ENCODE measurements at regions not wholly inside any gene's neighbourhood (a gene's known extent, or its start where the extent isn't known, plus 50 kb on each side); places are given as distances from the start of the nearest gene placed in this dataset.

DNA sequence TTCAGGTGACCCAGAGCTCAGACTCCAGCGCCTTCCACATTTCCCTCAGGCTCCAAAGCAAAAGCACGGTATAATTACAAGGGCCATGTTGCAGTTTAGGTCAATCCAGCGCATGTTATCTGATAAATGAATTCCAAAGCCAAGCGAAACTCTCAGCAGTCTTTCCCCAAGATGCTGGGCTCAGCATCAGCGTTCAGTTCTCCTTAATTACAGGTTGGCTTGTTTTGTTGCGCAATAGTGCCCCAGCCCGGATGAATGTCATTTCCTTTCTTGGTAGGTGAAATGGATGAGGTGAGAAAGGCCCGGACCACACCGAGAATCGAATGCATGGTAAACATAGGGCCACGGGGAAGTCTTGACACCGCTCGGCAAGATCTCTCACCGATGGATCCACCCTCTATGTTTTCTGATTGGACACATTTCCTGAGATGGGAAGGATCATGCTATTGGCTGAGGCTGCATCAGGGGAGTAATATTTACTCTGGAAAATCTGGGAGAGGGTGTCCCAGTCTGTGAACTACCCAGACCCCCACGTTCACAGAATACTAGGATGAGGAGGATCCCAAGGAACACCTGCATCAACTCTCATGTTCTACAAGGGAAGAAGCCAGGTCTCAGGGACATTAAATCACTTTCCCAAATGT, 221.2 kb upstream of the ANKRD55 start:
- no peak for DNase-seq

DNA sequence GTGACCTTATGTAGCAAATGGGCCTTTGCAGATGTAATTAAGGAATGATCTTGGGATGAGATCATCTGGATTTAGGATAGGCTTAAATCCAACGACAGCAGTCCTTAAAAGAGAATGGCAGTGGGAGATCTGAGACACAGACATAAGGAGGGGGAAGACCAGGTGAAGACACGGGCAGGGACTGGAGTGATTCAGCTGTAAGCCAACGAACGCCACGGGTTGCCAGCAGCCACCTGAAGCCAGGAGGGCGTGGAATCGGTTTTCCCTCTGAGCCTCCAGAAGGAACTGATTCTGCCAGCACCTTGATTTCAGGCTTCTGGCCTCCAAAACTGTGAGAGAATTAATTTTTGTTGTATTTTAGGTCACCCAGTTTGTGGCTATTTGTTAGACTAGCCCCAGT, 218.6 kb upstream of the ANKRD55 start:
- DNase-seq = no peak

GRCh38 chr5:56450766-56451165, 217.6 kb upstream of the ANKRD55 start:
- no peak for DNase-seq

GRCh38 chr5:56449071-56449640, 216.0 kb upstream of the ANKRD55 start:
- no peak for DNase-seq

DNA sequence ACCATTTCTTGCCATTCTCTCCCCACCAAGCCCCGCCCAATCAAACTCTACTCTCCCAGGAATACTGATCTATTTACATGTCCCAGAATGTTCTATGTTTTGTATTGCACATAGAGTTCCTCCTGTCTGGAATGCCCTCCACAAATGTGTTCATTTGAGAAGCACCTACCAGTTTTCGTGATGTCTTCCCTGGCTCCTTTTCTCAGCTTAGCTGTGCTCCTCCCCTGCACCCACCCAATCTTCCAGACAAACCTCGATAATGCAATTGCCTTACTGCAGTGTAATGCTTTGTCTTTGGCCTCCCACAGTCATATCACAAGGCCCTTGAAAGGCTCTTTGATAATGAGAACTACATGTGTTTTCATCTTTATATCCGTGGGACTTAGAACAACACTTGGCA, 214.5 kb upstream of the ANKRD55 start:
- no peak for DNase-seq

- DNase-seq = no peak
Measured at GRCh38 chr5:56447232-56447631, 214.1 kb upstream of the ANKRD55 start.

- no peak for DNase-seq
Measured at GRCh38 chr5:56446728-56447127, 213.6 kb upstream of the ANKRD55 start.

DNA sequence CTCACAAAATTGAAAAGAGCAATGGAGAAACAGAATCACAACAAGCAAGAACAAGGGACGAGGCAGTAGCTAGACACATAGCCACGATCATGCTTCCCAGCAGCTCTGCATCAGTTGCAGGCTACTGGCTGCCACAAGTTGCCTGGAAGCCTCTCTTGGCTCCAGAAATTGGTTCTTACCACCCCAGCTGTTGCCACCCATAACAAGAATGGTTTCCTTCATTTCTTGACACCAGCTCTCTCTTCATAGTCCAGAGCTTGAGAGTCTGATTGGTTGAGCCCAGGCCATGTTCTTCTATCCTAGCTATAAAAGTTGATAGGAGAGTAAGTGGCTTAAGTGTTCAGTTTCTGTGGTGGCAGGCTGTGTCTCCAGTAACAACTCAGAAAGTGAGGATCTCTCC, 210.7 kb upstream of the ANKRD55 start:
- no peak for DNase-seq

GRCh38 chr5:56440871-56441740, 208.0 kb upstream of the ANKRD55 start:
- no peak for DNase-seq

GRCh38 chr5:56434986-56435385, 201.9 kb upstream of the ANKRD55 start:
- DNase-seq = no peak

DNA sequence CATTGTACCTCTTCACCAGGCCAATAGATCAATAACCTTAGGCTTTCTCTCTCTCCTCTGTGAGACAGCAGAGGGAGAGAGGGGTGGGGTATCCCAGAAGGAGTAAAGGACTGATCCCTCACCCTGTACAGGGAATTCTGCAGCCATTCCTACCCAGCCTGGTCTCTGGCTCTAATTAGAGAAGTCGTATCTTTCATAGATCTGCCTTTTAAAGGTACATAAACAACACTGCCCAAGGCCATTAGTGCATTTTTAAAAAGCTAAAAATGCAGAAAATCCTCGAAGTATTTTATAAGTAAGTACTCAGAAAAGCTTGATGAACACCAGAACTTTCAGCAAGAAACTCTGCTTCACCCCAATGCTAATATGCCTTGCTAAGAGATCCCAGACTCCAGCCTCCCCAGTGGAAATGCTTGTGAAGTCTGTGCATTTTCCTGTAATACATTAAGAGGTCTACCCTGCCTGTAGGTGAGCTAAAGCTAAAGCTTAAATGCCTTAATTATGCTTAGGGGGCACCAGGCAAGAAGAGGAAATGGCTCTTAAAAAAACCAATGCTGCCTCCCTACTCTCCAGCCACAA, 200.0 kb upstream of the ANKRD55 start:
- DNase-seq = no peak

GRCh38 chr5:56432321-56432720, 199.2 kb upstream of the ANKRD55 start:
- no peak for DNase-seq

- DNase-seq = no peak
Measured at GRCh38 chr5:56430422-56430821, 197.3 kb upstream of the ANKRD55 start.

DNA sequence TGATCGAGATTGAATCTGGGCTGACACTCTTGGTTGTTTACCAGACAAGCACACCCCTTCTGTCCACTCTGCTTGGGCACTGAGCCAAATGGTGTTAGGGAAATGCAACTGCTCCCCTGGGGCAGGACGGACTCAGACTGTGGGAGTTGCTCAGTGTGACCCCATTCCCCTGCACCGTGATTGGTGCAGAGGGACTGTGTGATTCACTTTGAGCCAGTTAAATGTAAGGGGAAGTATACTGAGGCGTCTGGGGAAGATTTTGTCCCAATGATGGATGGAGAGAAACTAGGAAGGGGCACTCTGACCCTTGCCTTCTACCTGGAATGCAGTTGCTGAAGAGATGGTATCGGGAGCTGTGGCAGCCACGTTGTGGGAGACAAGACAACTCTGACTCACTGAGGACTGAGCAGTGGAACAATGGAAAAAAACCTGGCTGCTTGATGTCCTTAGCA, 196.0 kb upstream of the ANKRD55 start:
- DNase-seq = peak; percentile 8

- no peak for DNase-seq
Measured at GRCh38 chr5:56426693-56427092, 193.6 kb upstream of the ANKRD55 start.

DNA sequence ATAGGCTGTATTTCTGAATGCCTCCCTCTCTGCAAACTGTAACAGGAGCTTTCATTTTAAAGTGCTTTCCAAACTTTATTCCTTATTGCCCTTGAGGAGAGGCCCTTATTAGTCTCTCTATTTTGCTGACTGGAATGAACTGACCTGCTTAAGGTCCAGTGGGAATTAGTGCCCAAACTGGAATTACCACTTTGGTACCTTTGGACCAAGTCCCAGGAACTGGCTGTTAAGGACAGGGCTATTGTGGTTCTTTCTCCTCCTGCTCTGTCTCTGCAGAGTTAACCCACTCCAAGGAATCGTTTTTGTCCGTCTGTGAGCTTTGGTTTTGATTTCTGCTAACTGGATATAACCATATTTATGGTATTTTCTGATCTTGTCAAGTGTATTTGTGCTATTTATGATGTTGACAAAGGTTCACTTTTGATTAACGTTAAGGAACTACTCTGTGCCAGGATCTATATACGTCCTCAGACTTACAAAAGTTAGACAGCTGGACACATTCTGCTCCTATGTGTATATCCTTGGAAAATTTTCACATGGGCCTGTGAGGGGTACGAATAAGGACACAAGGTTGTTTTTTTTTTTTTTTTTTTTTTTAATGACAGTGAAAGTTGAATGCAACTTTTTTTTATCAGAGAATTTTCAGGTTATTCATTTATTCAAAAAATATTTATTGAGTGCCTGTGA, 189.1 kb upstream of the ANKRD55 start:
- DNase-seq = peak; percentile 80

- no peak for DNase-seq
Measured at GRCh38 chr5:56421246-56422075, 188.3 kb upstream of the ANKRD55 start.

DNA sequence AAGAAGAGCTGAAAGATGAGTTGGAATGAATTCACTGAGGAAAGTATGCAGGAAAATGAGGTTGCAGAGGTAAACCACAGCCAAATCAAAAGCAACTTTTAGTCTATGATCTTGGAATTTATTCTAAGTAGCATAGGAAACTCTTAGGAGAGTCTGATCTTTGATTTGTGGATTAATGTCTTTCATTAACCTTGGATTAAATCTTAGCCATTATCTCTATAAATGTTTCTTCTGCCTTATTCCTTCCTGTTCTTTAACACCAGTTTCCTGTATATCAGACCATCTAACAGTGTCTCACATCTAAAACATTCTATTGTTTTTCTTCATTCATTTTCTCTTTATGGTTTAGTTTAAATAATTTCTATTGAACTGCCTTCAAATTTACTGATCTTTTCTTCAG, 187.2 kb upstream of the ANKRD55 start:
- no peak for DNase-seq

DNA sequence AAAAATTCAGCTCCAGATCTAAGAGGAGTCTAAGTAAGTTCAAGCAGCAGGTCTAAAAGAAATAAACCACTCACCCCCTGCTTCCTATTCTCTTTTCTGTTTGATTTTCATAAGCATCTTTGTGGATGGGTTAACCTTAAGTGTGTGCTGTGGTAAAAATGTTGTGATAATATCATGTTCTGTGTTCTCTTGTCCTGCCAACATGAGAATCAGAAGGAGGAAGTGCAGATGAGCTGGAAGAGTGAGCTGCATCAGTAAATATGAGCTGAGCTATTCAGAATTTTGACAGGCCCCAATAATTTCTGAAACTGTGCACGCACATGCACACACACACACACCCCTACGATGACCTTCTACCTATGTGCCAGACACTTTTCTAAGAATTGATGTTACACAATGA, 186.5 kb upstream of the ANKRD55 start:
- peak; percentile 28 for DNase-seq

GRCh38 chr5:56415356-56415765, 182.2 kb upstream of the ANKRD55 start:
- DNase-seq = no peak

DNA sequence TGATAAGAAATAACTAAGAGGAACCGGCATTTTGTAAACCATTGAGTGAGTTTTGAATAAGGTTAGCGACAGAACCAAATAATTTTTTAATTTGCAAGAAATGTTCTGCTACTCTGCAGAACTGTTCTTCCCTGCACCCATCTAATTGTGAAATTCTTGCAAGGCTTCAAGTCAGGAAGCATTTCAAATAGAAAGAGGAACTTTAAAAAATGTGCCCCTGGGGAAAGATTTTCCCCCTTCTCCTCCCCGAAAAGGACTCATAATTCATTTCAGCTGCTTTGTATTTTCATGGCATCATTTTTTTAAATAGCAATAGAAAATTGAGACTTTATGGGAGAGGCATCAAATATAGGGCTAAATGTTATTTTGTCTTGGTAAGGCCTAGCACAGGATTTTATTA, 180.9 kb upstream of the ANKRD55 start:
- DNase-seq = no peak

- DNase-seq = no peak
Measured at GRCh38 chr5:56413546-56413945, 180.4 kb upstream of the ANKRD55 start.
